ENCODE measurements at regions not wholly inside any gene's neighbourhood (a gene's known extent, or its start where the extent isn't known, plus 50 kb on each side); places are given as distances from the start of the nearest gene placed in this dataset.

DNA sequence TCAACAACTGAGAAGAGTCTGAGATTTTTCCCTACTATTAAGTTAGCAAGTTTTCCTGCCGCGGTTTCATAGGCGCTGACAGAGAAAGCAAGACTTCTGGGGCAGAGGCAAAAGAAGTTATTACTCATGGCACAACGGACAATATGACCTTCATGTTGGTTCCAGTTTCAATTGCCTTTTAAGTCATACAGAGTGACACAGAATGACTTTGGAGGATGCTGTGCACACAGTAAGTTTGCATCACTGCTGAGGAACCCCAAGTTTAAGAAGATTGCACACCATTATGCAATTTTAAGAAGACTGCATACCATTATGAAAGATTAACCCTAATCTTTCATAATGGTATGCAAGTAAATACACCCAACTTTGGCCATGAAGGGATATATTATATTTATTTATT, 626.5 kb upstream of the CHORDC1 start:
- DNase-seq = no peak
- TF ChIP-seq POLR2A (IDR thresholded peaks at IDR 0.05) = no peak
- TF ChIP-seq, protein P1, sequence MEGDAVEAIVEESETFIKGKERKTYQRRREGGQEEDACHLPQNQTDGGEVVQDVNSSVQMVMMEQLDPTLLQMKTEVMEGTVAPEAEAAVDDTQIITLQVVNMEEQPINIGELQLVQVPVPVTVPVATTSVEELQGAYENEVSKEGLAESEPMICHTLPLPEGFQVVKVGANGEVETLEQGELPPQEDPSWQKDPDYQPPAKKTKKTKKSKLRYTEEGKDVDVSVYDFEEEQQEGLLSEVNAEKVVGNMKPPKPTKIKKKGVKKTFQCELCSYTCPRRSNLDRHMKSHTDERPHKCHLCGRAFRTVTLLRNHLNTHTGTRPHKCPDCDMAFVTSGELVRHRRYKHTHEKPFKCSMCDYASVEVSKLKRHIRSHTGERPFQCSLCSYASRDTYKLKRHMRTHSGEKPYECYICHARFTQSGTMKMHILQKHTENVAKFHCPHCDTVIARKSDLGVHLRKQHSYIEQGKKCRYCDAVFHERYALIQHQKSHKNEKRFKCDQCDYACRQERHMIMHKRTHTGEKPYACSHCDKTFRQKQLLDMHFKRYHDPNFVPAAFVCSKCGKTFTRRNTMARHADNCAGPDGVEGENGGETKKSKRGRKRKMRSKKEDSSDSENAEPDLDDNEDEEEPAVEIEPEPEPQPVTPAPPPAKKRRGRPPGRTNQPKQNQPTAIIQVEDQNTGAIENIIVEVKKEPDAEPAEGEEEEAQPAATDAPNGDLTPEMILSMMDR (IDR thresholded peaks at IDR 0.05) = no peak
- Histone ChIP-seq H3K27me3 (no peaks in the 10 kb centered on the region), H3K27ac (no peak overlapping the region), H3K9me3 (no peaks in the 10 kb centered on the region), H3K36me3 (no peaks in the 10 kb centered on the region), H3K4me3 (no peak overlapping the region), H3K4me1 (no peaks in the 10 kb centered on the region)
- intact Hi-C loops (cut with DNase I; ENCODE audit: low total_unique reads) = no loop called here

- DNase-seq = no peak
- Histone ChIP-seq H3K4me3 (no peak overlapping the region), H3K36me3 (no peaks in the 10 kb centered on the region), H3K27me3 (no peaks in the 10 kb centered on the region), H3K9me3 (no peaks in the 10 kb centered on the region), H3K4me1 (no peaks in the 10 kb centered on the region), H3K27ac (no peak overlapping the region)
- intact Hi-C loops (cut with DNase I; ENCODE audit: low total_unique reads) = no loop called here
- no peak for TF ChIP-seq POLR2A (IDR thresholded peaks at IDR 0.05)
- TF ChIP-seq, protein P1 (IDR thresholded peaks at IDR 0.05) = no peak
These were observed 624.5 kb upstream of the CHORDC1 start for GRCh38 chr11:90847268-90847886.

DNA sequence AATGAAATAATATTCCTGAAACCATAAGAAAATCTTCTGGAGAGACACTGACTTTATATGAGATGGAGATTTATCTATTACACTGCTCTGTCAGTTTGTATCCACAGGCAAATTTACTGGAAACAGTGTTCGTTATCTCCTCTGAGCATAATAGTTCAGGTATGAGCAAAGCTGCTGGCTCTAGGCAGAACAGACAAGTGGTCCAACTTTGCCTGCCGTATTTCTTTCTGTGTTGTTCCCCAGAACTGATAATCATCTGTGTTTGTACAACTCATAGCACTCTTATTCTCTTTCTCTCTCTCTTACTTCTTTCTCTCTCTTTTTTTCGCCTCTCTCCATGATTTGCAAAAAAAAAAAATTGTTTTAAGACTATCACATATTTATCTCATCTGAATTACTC, 623.8 kb upstream of the CHORDC1 start:
- no peaks in the 10 kb centered on the region for H3K27me3 ChIP-seq
- no peak for DNase-seq
- H3K27ac ChIP-seq = no peak overlapping the region
- no peak for TF ChIP-seq POLR2A (IDR thresholded peaks at IDR 0.05)
- TF ChIP-seq, protein P1 (IDR thresholded peaks at IDR 0.05) = no peak
- no peaks in the 10 kb centered on the region for H3K36me3 ChIP-seq
- intact Hi-C loops (cut with DNase I; ENCODE audit: low total_unique reads) = no loop called here
- no peak overlapping the region for H3K4me3 ChIP-seq
- no peaks in the 10 kb centered on the region for H3K9me3 ChIP-seq
- no peaks in the 10 kb centered on the region for H3K4me1 ChIP-seq

DNA sequence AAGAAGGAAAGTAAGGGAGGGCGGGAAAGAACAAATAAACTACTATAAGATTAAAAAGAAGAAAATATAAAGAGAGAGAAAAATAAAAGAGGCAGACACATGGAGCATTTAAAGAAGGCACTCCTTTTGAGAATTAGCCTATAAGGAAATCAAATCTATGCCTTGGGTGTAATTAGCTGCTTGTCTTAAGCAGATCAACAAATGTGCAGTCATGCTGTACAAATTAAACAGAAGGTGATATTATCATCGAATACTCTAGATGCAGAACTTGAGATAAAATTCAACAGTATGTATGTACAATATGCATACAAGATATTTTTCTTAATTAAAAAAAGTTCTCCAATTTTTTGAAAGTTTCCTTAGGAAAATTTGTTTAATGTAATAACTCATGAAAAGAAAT, 623.0 kb upstream of the CHORDC1 start:
- DNase-seq = no peak
- Histone ChIP-seq H3K27me3 (no peaks in the 10 kb centered on the region), H3K9me3 (no peaks in the 10 kb centered on the region), H3K4me3 (no peak overlapping the region), H3K4me1 (no peaks in the 10 kb centered on the region), H3K36me3 (no peaks in the 10 kb centered on the region), H3K27ac (no peak overlapping the region)
- TF ChIP-seq, protein P1 (IDR thresholded peaks at IDR 0.05) = no peak
- TF ChIP-seq POLR2A (IDR thresholded peaks at IDR 0.05) = no peak
- intact Hi-C loops (cut with DNase I; ENCODE audit: low total_unique reads) = no loop called here

GRCh38 chr11:90845126-90845525, 622.3 kb upstream of the CHORDC1 start:
- H3K4me3 ChIP-seq = no peak overlapping the region
- intact Hi-C loops (cut with DNase I; ENCODE audit: low total_unique reads) = no loop called here
- no peaks in the 10 kb centered on the region for H3K27me3 ChIP-seq
- DNase-seq = no peak
- no peaks in the 10 kb centered on the region for H3K36me3 ChIP-seq
- no peaks in the 10 kb centered on the region for H3K4me1 ChIP-seq
- H3K9me3 ChIP-seq = no peaks in the 10 kb centered on the region
- H3K27ac ChIP-seq = no peak overlapping the region
- TF ChIP-seq, protein P1 (IDR thresholded peaks at IDR 0.05) = no peak
